GM19463 (cell line): ENCODE measurements at regions not wholly inside any gene's neighbourhood (a gene's known extent, or its start where the extent isn't known, plus 50 kb on each side); places are given as distances from the start of the nearest gene placed in this dataset.
"Not testable (repeated sequence)": the region's sequence is repeated elsewhere in the genome, so short reads cannot be mapped to it uniquely, and the experiment has no call there.

Source experiments
- ATAC-seq: cut with Tn5 transposase; IDR thresholded peaks from one replicate; pipeline ENCODE4 v1.9.1; 2021; ENCODE audit warnings: mild to moderate bottlenecking, moderate library complexity; ENCODE audit not compliant: unreplicated experiment

- no peak for ATAC-seq
These were observed 134.5 kb downstream of the PPP1R3A start for GRCh38 chr7:113784316-113784715.

- ATAC-seq: no peak
These were observed 135.4 kb downstream of the PPP1R3A start for GRCh38 chr7:113783403-113783802.

DNA sequence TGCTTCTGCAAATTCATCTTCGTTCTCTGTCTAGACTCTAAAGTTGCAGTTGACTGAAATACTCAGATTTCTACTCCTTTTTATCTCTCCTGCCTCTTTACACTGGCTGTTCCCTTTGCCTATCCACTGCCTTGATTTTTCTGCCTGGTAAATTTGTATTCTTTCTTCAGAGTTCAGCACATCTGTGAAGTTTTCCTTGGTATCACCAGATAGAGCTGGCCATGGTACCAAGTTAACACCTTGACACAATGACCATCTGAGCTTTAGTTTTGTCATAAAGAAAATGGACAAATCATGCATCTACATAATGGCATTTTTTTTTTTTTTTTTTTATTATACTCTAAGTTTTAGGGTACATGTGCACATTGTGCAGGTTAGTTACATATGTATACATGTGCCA lies 143.0 kb downstream of the PPP1R3A start:
- ATAC-seq: no peak

DNA sequence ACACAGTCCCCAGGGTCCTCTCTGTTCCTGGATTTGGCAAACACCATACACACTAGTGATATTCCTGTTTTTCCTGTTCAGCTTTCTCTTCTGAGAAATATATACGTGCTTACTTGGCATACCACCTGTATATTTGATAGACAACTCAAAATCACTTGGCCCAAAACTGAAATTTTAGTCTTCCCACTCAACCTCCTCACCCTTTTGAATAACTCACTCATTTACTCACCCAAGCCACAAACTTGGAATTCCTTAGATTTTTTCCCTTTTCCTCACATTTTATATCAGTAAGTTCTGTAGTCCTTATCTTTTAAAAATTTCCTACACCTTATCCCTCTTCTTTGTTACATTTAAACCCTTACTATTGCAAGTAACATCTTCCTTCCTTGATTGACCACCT lies 143.4 kb downstream of the PPP1R3A start:
- no peak for ATAC-seq

DNA sequence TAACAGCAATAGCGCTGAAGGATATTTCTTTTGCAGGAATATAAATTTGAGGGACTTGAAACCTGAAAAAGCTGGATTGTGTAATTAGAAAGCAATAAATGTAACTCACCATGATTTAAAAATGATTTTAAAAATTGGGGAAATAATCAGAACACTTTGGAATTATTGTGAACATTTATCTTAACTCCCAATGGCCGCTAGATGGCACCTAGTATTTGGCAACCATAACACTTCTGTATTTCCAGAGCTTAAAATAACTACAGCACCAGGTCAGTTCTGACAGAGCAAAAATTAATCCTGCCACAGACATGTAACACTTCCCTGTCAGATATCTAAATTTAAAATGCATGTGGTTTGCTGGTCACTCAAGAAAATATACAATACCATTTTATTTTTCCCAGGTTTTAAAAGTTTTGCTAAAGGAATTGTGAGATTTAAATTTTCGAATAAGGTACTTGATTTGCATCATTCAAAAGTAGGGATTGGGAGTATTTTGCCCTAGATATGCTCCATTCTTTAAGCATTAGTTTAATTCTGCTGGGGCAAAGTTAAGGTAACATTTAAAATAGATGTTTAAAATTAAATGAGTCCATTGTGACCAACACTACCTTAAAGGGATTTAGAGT lies 144.5 kb downstream of the PPP1R3A start:
- peak; percentile 81 for ATAC-seq

GRCh38 chr7:113770146-113770738 lies 148.6 kb downstream of the PPP1R3A start:
- no peak for ATAC-seq

GRCh38 chr7:113768387-113768786 lies 150.4 kb downstream of the PPP1R3A start:
- ATAC-seq: no peak

GRCh38 chr7:113764401-113765035 lies 154.3 kb downstream of the PPP1R3A start:
- no peak for ATAC-seq

DNA sequence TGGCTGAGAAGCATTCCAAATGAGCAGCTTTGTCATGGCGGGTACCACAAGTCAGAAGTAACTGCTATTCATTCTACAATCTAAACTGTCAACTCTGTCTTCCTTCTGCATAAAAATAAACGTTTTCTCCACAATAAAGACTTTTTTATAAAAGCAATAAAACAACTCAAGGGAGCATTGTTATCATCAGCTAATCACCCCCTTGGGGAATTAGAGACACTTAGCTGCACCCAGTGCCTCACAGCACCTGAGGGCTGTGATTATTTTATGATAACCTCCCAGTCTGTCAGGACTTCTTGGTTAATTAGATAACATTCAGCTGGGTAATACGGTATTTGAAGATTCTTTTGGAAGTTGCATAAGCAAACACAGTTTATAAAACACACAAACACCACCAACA lies 155.6 kb downstream of the PPP1R3A start:
- no peak for ATAC-seq

DNA sequence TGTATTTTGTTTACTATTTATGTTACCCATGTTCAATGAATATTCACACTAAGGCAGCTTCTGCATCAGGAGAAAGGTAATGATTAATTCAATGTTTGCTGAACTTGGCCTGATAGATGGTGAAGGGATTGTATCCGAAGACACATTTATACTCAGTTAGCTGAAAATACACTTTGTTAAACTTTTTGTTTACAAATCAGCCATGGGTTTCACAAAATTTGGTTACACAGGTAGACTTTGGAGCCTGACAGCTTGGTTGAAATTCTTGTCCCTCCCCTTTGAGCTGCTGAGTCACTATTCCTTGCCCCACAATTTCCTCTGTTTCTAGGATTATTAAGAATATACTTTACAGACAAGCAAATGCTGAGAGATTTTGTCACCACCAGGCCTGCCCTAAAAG lies 162.6 kb downstream of the PPP1R3A start:
- no peak for ATAC-seq

DNA sequence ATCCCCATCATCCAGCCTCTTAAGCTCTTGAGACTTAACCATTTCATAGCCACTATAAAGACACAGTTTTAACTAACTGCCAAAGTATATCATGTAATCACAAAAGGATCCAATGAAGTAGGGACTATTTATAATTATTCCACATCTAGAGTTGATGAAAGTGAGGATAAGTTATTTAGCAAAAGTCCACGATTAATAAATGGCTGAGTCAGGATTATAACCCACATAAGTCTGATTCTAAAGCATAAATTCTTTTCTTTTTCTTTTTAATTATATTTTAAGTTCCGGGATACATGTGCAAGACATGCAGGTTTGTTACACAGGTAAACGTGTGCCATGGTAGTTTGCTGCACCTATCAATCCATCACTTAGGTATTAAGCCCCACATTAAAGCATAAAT lies 166.1 kb downstream of the PPP1R3A start:
- ATAC-seq: no peak

- ATAC-seq: no peak
These were observed 166.5 kb downstream of the PPP1R3A start for GRCh38 chr7:113752289-113752688.

DNA sequence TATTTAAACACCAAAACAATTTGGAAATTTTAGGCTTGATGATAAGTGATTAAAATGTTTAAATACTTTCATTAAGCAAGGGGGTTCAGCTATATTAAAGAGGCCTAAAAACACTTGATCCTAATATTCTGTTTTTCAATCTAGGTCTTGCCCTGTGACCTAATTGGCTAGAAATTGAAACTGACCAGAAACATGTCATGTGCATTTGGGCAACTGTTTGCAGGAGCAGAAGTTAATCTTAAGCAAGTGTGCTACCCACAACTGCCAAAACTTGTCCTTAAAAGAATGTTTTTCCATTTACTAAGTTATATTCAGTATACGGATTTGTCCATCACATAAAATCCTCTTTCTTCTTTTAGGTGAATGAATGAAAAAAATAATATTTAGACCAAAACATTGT lies 167.3 kb downstream of the PPP1R3A start:
- ATAC-seq: no peak

GRCh38 chr7:113748385-113748784 lies 170.4 kb downstream of the PPP1R3A start:
- not testable (repeated sequence) for ATAC-seq

DNA sequence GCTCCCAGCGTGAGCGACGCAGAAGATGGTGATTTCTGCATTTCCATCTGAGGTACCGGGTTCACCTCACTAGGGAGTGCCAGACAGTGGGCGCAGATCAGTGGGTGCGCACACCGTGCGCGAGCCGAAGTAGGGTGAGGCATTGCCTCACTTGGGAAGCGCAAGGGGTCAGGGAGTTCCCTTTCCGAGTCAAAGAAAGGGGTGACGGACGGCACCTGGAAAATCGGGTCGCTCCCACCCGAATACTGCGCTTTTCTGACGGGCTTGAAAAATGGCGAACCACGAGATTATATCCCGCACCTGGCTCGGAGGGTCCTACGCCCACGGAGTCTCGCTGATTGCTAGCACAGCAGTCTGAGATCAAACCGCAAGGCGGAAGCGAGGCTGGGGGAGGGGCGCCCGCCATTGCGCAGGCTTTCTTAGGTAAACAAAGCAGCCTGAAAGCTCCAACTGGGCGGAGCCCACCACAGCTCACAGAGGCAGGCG lies 175.8 kb downstream of the PPP1R3A start:
- ATAC-seq: not testable (repeated sequence)

- no peak for ATAC-seq
These were observed 176.4 kb downstream of the PPP1R3A start for GRCh38 chr7:113742377-113742776.

DNA sequence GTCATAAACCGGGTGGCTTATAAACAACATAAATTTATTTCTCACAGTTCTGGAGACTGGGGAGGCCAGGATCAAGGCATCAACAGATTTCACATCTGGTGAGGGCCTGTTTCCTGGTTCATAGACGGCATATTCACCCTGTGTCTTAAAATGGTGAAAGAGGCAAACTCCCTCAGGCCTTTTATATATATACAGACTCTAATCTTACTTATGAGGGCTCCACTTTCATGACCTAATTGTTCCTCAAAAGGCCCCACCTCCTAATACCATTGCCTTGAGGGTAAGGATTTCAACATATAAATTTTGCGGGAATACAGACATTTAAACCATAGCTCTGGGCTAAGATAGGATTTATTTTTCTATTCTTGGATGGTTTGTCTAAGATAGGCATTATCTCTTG lies 187.2 kb downstream of the PPP1R3A start:
- ATAC-seq: no peak

DNA sequence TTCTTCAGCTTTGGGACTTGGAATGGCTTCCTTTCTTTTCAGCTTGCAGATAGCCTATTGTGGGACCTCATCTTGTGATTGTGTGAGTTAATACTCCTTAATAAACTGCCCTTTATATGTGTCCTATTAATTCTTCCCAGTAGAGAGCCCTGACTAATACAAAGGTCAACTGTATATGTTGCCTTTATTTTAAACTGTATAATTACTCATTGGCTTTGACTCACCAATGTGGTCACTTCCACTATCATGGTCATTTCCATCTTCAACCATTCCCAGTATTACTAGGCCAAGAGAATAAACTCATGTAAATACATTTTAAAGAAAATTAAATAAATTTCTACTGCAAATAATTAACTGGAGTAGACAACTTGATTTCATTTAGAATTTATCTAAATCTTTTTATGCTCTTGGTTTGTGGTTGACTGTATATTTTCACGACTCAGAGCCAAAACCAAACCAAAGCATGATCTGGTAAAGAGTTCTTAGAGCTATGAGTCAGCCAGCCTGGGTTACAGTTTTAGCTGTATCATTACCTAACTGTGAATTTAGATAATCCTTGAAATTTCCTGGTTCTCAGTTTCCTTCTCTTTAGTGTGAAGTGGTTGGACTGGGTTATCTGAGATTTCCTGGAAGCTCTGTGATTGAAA lies 188.4 kb downstream of the PPP1R3A start:
- no peak for ATAC-seq

DNA sequence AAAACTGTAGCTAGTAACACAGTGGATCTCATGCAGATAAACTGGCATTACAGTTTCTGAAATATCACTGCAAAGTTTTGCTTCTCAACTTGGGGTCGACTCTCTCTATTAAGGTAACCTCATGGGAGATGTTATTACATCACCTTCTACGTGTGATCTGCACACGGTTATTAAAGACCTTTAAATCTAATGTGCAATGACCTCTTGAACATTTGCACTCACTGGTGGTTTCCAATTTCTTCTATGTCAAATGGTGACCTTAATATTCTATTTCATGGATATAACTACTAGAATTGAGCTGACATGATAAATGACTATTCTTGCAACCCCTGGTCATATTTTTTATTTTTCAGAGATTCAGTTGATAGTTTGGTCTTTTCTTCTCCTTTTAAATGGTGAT lies 191.3 kb downstream of the PPP1R3A start:
- no peak for ATAC-seq

- ATAC-seq: no peak
These were observed 196.8 kb downstream of the PPP1R3A start for GRCh38 chr7:113722006-113722405.

DNA sequence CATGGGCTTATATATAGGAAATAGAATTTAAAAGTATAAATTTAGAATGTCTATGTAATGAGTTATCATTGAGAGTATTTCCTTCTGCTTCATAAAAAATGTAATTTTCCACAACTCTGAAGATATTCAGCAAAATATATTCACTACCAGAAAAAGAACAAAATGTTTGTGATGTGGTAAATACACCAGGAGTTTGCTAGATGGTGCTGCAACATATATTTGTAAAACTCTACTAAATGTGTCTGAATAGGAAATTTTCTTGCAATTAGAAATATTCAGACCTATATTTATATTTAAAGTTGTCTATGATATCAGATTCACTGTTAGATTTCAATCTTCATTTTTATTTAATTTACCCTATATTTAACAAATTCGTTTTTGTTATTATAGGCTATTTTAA lies 201.1 kb downstream of the PPP1R3A start:
- ATAC-seq: no peak
